Suprapubic skin (tissue), 3 donors: ENCODE measurements at regions not wholly inside any gene's neighbourhood (a gene's known extent, or its start where the extent isn't known, plus 50 kb on each side); places are given as distances from the start of the nearest gene placed in this dataset.

Experiments
- EP300 ChIP-seq: sonication (generic); formaldehyde crosslinking; IDR thresholded peaks from one replicate; pipeline ENCODE4 v1.6.1; 2017; ENCODE audit warnings: antibody characterized with exemption
- TF ChIP-seq, protein P1 (sequence below), 2 donors: fragments of 200-600 bp in 1 of 2; fragments of 450-650 bp in 1 of 2; sonication (generic) in 1 of 2; IDR thresholded peaks; one replicate each; pipeline ENCODE4 v1.5.1; 2016 to 2019; ENCODE audit warnings: antibody characterized with exemption in 2 of 2, mild to moderate bottlenecking in 1 of 2, moderate library complexity in 1 of 2

DNA sequence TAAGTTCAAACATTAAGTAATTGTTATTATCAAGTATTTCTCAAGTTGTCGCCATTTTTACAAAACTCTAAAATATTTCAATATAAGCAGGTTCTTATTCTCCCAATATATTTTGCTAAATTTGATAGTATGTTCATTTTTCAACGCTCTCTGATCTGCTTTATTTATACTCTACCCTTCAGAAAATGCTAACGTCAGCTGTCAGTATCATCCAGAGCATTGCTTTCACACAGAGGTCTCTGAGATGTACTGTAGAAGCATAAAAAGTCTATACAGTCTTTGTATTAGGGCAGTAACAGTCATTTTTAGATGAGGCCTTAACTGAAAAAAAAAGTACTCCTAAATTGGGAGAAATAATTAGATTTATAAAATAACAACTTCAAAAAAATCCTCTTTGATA lies 533.1 kb upstream of the LRFN5 start:
- TF ChIP-seq, protein P1, sequence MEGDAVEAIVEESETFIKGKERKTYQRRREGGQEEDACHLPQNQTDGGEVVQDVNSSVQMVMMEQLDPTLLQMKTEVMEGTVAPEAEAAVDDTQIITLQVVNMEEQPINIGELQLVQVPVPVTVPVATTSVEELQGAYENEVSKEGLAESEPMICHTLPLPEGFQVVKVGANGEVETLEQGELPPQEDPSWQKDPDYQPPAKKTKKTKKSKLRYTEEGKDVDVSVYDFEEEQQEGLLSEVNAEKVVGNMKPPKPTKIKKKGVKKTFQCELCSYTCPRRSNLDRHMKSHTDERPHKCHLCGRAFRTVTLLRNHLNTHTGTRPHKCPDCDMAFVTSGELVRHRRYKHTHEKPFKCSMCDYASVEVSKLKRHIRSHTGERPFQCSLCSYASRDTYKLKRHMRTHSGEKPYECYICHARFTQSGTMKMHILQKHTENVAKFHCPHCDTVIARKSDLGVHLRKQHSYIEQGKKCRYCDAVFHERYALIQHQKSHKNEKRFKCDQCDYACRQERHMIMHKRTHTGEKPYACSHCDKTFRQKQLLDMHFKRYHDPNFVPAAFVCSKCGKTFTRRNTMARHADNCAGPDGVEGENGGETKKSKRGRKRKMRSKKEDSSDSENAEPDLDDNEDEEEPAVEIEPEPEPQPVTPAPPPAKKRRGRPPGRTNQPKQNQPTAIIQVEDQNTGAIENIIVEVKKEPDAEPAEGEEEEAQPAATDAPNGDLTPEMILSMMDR (IDR thresholded peaks at IDR 0.05) = no peak
- no peak for TF ChIP-seq EP300
